G401 (cell line): ENCODE measurements at regions not wholly inside any gene's neighbourhood (a gene's known extent, or its start where the extent isn't known, plus 50 kb on each side); places are given as distances from the start of the nearest gene placed in this dataset.
"Not testable (repeated sequence)": the region's sequence is repeated elsewhere in the genome, so short reads cannot be mapped to it uniquely, and the experiment has no call there.

Source experiments
- DNase-seq: peaks from one replicate; pipeline ENCODE4 v3.0.0-alpha.2; 2015; ENCODE audit warnings: low spot score
- in situ Hi-C: cut with HindIII; loops from 2 replicates; pipeline ENCODE4 v1.10.0; 2016; ENCODE audit warnings: low sequenced_read_pairs, mixed read lengths

GRCh38 chr9:42656789-42657188 is 473.3 kb downstream of the SPATA31A6 start:
- in situ Hi-C loops, DNase-seq: not testable (repeated sequence)

GRCh38 chr9:42657496-42657895 is 474.0 kb downstream of the SPATA31A6 start:
- DNase-seq, in situ Hi-C loops: not testable (repeated sequence)

GRCh38 chr9:42697146-42697545 is 513.7 kb downstream of the SPATA31A6 start:
- in situ Hi-C loops, DNase-seq: not testable (repeated sequence)

GRCh38 chr9:42702890-42703289 is 519.4 kb downstream of the SPATA31A6 start:
- DNase-seq, in situ Hi-C loops: not testable (repeated sequence)

- DNase-seq, in situ Hi-C loops: not testable (repeated sequence)
Observed at GRCh38 chr9:42724841-42725835, 541.7 kb downstream of the SPATA31A6 start.

- in situ Hi-C loops, result not testable (repeated sequence)
- DNase-seq, result peak; percentile 68
Observed at GRCh38 chr9:42743030-42743814, 559.8 kb downstream of the SPATA31A6 start.

- in situ Hi-C loops, DNase-seq: not testable (repeated sequence)
Observed at GRCh38 chr9:42757251-42757650, 573.8 kb downstream of the SPATA31A6 start.

GRCh38 chr9:42759320-42759719 is 575.9 kb downstream of the SPATA31A6 start:
- DNase-seq, in situ Hi-C loops: not testable (repeated sequence)

- DNase-seq, in situ Hi-C loops: not testable (repeated sequence)
Observed at GRCh38 chr9:42782201-42782600, 598.7 kb downstream of the SPATA31A6 start.

- in situ Hi-C loops, result not testable (repeated sequence)
Observed at GRCh38 chr9:42792725-42793124, 609.3 kb downstream of the SPATA31A6 start.

GRCh38 chr9:42798571-42798970 is 615.1 kb downstream of the SPATA31A6 start:
- in situ Hi-C loops, DNase-seq: not testable (repeated sequence)

More at GRCh38 chr9:42792725-42793124, 609.3 kb downstream of the SPATA31A6 start:
- not testable (repeated sequence) for DNase-seq

- DNase-seq, in situ Hi-C loops: not testable (repeated sequence)
Observed at GRCh38 chr9:42802716-42803115, 619.3 kb downstream of the SPATA31A6 start.

GRCh38 chr9:42806674-42807073 is 623.2 kb downstream of the SPATA31A6 start:
- in situ Hi-C loops, DNase-seq: not testable (repeated sequence)

GRCh38 chr9:42821468-42821867 is 638.0 kb downstream of the SPATA31A6 start:
- in situ Hi-C loops, result not testable (repeated sequence)

GRCh38 chr9:42848156-42848555 is 664.7 kb downstream of the SPATA31A6 start:
- DNase-seq, in situ Hi-C loops: not testable (repeated sequence)

More at GRCh38 chr9:42821468-42821867, 638.0 kb downstream of the SPATA31A6 start:
- not testable (repeated sequence) for DNase-seq

GRCh38 chr9:42850896-42851693 is 667.6 kb downstream of the SPATA31A6 start:
- DNase-seq, result not testable (repeated sequence)

GRCh38 chr9:42851701-42852100 is 668.2 kb downstream of the SPATA31A6 start:
- in situ Hi-C loops, DNase-seq: not testable (repeated sequence)

More at GRCh38 chr9:42850896-42851693, 667.6 kb downstream of the SPATA31A6 start:
- in situ Hi-C loops, result not testable (repeated sequence)

- in situ Hi-C loops, result not testable (repeated sequence)
- DNase-seq, result peak; percentile 61
Observed at GRCh38 chr9:42852133-42852930, 668.9 kb downstream of the SPATA31A6 start.
